OCI-LY7 (cell line): ENCODE measurements at regions not wholly inside any gene's neighbourhood (a gene's known extent, or its start where the extent isn't known, plus 50 kb on each side); places are given as distances from the start of the nearest gene placed in this dataset.

Experiments
- CTCF ChIP-seq: fragments of 200-600 bp; sonication (generic); conservative IDR thresholded peaks from 2 replicates; pipeline ENCODE4 v1.5.1; 2014; ENCODE audit warnings: mild to moderate bottlenecking, antibody characterized with exemption, low read length, moderate library complexity, mixed read lengths
- EZH2phosphoT487 ChIP-seq: fragments of 200-600 bp; sonication (generic); IDR thresholded peaks from 2 replicates; pipeline ENCODE4 v1.6.1; 2018; ENCODE audit warnings: low read depth, borderline replicate concordance, mild to moderate bottlenecking, mixed run types, antibody characterized with exemption, low read length, moderate library complexity, mixed read lengths

DNA sequence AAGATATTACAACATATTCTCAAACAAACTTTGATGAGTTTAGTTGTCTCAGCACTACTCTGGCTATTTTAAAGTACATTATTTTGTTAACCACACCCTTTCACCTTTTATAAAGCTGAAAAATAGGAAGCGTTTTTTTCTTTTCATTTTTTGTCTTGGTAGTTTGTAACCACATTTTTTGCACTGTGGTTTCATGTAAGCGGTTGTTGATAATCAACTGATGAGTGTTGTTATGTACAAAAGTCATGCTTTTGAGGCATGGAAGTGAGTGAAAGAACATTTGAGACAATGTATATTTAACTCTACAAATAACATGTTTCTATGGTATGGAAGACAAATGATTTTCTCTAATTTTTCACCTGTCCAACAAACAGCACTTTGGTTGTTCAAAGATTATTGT is 52.1 kb upstream of the ATP2B1 start:
- TF ChIP-seq EZH2phosphoT487 = no peak
- TF ChIP-seq CTCF = no peak; the same call in 1 of the 2 replicates
